ENCODE measurements at regions not wholly inside any gene's neighbourhood (a gene's known extent, or its start where the extent isn't known, plus 50 kb on each side); places are given as distances from the start of the nearest gene placed in this dataset.

DNA sequence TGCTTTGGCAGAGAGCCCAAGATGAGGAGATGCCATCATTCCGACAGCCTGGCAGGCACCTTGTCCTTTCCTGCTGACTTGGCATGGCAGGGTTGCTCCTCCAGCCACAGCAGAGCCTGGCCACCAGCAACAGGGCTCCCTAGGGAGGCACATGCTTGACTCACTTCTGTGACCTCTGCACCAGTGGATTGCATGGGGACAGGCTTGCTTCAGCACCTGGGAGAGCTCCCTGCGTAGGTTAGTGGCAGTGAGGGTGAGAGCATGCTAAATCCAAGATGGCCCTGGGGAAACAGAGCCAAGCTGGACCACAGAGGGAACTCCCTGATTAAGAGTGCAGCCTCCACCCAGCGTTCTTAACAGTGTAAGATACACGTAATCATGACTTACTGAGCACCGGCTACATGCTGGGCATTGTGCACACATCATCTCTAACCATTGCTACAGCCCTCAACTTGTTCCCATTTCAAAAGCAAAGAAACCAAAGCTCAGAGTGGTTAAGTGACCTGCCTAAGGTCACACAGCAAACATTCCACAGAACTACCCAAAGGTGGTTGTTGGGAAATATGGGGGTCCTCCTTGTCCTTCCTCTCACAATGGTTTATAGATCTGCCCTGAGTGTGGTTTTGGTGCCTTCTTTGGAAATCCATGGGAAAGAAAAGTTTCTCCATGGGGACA, 116.6 kb upstream of the UQCRFS1 start:
- TF ChIP-seq, protein P1, sequence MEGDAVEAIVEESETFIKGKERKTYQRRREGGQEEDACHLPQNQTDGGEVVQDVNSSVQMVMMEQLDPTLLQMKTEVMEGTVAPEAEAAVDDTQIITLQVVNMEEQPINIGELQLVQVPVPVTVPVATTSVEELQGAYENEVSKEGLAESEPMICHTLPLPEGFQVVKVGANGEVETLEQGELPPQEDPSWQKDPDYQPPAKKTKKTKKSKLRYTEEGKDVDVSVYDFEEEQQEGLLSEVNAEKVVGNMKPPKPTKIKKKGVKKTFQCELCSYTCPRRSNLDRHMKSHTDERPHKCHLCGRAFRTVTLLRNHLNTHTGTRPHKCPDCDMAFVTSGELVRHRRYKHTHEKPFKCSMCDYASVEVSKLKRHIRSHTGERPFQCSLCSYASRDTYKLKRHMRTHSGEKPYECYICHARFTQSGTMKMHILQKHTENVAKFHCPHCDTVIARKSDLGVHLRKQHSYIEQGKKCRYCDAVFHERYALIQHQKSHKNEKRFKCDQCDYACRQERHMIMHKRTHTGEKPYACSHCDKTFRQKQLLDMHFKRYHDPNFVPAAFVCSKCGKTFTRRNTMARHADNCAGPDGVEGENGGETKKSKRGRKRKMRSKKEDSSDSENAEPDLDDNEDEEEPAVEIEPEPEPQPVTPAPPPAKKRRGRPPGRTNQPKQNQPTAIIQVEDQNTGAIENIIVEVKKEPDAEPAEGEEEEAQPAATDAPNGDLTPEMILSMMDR (IDR thresholded peaks at IDR 0.05), result no peak
- Mint-ChIP-seq H3K4me1 (ENCODE audit: low read depth) (no peaks in the 10 kb centered on the region), H3K27ac (ENCODE audit: unreplicated experiment) (no peak overlapping the region), H3K9me3 (ENCODE audit: low read depth) (peaks cover 18% of the 10 kb centered on the region), H3K36me3 (ENCODE audit: low read depth) (no peaks in the 10 kb centered on the region), H3K4me3 (ENCODE audit: unreplicated experiment) (no peak overlapping the region), H3K27me3 (ENCODE audit: low read depth) (no peaks in the 10 kb centered on the region)
- no peak for DNase-seq (ENCODE audit: low spot score)

DNA sequence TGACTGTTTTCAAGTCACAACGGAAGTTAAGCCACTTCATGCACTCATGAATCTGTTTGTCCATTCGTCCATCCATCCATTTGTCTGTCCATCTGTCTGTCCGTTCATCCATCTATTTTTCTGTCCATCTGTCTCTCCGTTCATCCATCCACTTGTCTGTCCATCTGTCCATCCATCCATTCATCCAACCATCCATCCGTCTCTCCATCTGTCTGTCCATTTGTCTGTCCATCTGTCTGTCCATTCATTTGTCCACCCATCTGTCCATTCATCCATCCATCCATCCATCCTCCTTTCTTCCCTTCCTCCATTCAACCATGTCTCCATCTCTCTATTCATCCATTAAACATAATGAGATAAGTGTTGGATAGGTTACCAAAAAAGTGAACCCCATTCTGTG, 123.5 kb upstream of the UQCRFS1 start:
- DNase-seq (ENCODE audit: low spot score), result no peak
- Mint-ChIP-seq H3K9me3 (ENCODE audit: low read depth) (peaks cover 27% of the 10 kb centered on the region), H3K36me3 (ENCODE audit: low read depth) (no peaks in the 10 kb centered on the region), H3K27me3 (ENCODE audit: low read depth) (no peaks in the 10 kb centered on the region), H3K4me1 (ENCODE audit: low read depth) (no peaks in the 10 kb centered on the region), H3K27ac (ENCODE audit: unreplicated experiment) (no peak overlapping the region), H3K4me3 (ENCODE audit: unreplicated experiment) (no peak overlapping the region)
- TF ChIP-seq, protein P1 (IDR thresholded peaks at IDR 0.05), result no peak

DNA sequence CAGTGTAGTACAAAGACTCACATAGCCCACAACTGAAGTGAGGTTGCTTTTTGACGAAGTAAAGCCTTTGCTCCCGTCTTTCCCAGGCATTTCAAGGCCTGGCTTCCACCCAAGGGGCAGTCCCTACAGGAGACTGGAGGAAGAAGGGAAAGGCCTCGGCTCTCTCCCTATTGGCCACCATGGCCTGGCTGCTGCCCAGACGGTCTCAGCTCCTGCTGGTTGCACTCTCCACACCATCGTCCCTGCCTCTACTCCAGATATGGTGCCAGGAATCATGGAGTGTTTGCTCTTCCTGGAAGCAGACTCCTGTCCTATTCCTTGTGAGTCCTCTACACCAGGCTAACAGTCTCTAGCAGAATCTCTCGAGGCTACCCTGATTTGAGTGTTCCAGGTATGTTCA, 124.1 kb upstream of the UQCRFS1 start:
- Mint-ChIP-seq H3K36me3 (ENCODE audit: low read depth) (no peaks in the 10 kb centered on the region), H3K4me1 (ENCODE audit: low read depth) (no peaks in the 10 kb centered on the region), H3K4me3 (ENCODE audit: unreplicated experiment) (no peak overlapping the region), H3K27ac (ENCODE audit: unreplicated experiment) (no peak overlapping the region), H3K27me3 (ENCODE audit: low read depth) (no peaks in the 10 kb centered on the region), H3K9me3 (ENCODE audit: low read depth) (peaks cover 27% of the 10 kb centered on the region)
- no peak for DNase-seq (ENCODE audit: low spot score)
- TF ChIP-seq, protein P1 (IDR thresholded peaks at IDR 0.05), result no peak

DNA sequence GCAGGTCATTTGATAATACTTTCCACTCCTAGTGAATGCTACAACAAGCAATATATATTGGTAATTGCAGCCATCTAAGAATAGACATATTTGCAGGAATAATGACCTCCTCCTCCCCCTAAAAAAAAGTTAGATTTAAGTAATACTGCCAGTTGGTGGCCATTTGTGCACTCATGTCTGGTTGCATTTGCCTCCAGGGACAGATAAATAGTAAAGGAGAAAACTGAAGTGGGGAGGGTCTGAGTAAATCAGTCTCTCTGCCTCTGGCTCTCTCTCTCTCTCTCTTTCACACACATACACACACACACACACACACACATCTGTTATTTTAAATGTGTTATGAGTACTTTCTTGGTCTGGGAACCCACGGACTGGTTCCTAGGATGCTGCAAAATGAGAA, 125.5 kb upstream of the UQCRFS1 start:
- Mint-ChIP-seq H3K9me3 (ENCODE audit: low read depth) (peaks cover 40% of the 10 kb centered on the region), H3K27ac (ENCODE audit: unreplicated experiment) (no peak overlapping the region), H3K4me3 (ENCODE audit: unreplicated experiment) (no peak overlapping the region), H3K36me3 (ENCODE audit: low read depth) (no peaks in the 10 kb centered on the region), H3K27me3 (ENCODE audit: low read depth) (no peaks in the 10 kb centered on the region), H3K4me1 (ENCODE audit: low read depth) (no peaks in the 10 kb centered on the region)
- TF ChIP-seq, protein P1 (IDR thresholded peaks at IDR 0.05), result no peak
- no peak for DNase-seq (ENCODE audit: low spot score)

DNA sequence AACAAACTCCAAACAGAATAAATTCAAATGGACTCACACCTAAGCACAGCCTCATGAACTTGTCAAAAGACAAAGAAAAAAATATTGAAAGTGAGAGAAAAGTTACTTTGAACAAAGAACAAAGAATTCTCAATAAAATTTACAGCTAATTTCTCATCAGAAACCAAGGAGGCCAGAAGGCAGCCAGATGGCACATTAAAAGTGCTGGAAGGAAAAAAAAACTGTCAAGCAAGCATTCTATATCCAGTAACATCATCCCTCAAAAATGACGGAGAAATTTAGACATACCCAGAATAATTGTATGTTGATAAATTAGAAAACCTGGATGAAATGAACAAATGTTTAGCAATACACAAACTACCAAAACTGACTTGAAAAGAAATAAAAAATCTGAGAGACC, 129.8 kb upstream of the UQCRFS1 start:
- no peaks in the 10 kb centered on the region for H3K4me1 Mint-ChIP-seq (ENCODE audit: low read depth)
- no peak overlapping the region for H3K4me3 Mint-ChIP-seq (ENCODE audit: unreplicated experiment)
- TF ChIP-seq, protein P1 (IDR thresholded peaks at IDR 0.05), result no peak
- no peaks in the 10 kb centered on the region for H3K27me3 Mint-ChIP-seq (ENCODE audit: low read depth)
- DNase-seq (ENCODE audit: low spot score), result no peak
- peaks cover 51% of the 10 kb centered on the region for H3K9me3 Mint-ChIP-seq (ENCODE audit: low read depth)
- H3K27ac Mint-ChIP-seq (ENCODE audit: unreplicated experiment), result no peak overlapping the region
- H3K36me3 Mint-ChIP-seq (ENCODE audit: low read depth), result no peaks in the 10 kb centered on the region
